Keratinocyte (primary cell): ENCODE measurements at regions not wholly inside any gene's neighbourhood (a gene's known extent, or its start where the extent isn't known, plus 50 kb on each side); places are given as distances from the start of the nearest gene placed in this dataset.

Experiments
- DNase-seq: peaks from one replicate; pipeline ENCODE4 v3.0.0-alpha.2; 2011; ENCODE audit warnings: low read depth, missing footprints, low spot score
- FAIRE-seq: peaks from 2 replicates; lab custom pipeline; 2011; peaks lifted over from hg19 to GRCh38; lab: Jason Lieb, UNC
- H2AFZ ChIP-seq: 2 replicates; pipeline ENCODE4 v1.6.0; 2012; ENCODE audit warnings: low read length, control low read depth, inconsistent platforms; ENCODE audit not compliant: control insufficient read depth
- H3K27ac ChIP-seq: 2 replicates; pipeline ENCODE4 v1.5.1; 2011; ENCODE audit warnings: low read length; ENCODE audit not compliant: control insufficient read depth, insufficient read depth
- H3K27me3 ChIP-seq: 3 replicates; pipeline ENCODE4 v1.6.0; 2011; ENCODE audit warnings: low read length; ENCODE audit not compliant: control insufficient read depth, insufficient read depth; ENCODE audit errors: extremely low read depth
- H3K36me3 ChIP-seq, 2 experiments: 2 replicates in 1 of 2; 3 replicates in 1 of 2; pipeline ENCODE4 v1.5.1; 2011; ENCODE audit warnings: low read length in 2 of 2, mild to moderate bottlenecking in 1 of 2; ENCODE audit not compliant: control insufficient read depth in 2 of 2, insufficient read depth in 2 of 2; ENCODE audit errors: extremely low read depth in 1 of 2
- H3K4me1 ChIP-seq: 3 replicates; pipeline ENCODE4 v1.5.1; 2011; ENCODE audit warnings: low read length; ENCODE audit not compliant: control insufficient read depth, insufficient read depth; ENCODE audit errors: extremely low read depth
- H3K4me2 ChIP-seq: 3 replicates; pipeline ENCODE4 v1.6.0; 2011; ENCODE audit warnings: low read depth, low read length; ENCODE audit not compliant: control insufficient read depth, insufficient read depth; ENCODE audit errors: extremely low read depth
- H3K4me3 ChIP-seq, 3 experiments: fragments of 200-600 bp in 1 of 3; sonication (generic) in 1 of 3; 2 replicates in 2 of 3; 3 replicates in 1 of 3; pipeline ENCODE4 v1.5.1; 2011 to 2016; ENCODE audit warnings: low read length in 3 of 3, mild to moderate bottlenecking in 3 of 3, control low read depth in 2 of 3, inconsistent platforms in 1 of 3, low read depth in 1 of 3, mixed read lengths in 1 of 3, mixed run types in 1 of 3, moderate library complexity in 1 of 3; ENCODE audit not compliant: control insufficient read depth in 2 of 3, insufficient read depth in 2 of 3; ENCODE audit errors: extremely low read depth in 1 of 3
- H3K79me2 ChIP-seq: 2 replicates; pipeline ENCODE4 v1.6.0; 2012; ENCODE audit warnings: low read length; ENCODE audit not compliant: control insufficient read depth, insufficient read depth
- H3K9ac ChIP-seq: 3 replicates; pipeline ENCODE4 v1.6.0; 2011; ENCODE audit warnings: low read length; ENCODE audit not compliant: control insufficient read depth, insufficient read depth; ENCODE audit errors: extremely low read depth
- H3K9me1 ChIP-seq: 3 replicates; pipeline ENCODE4 v1.6.0; 2011; ENCODE audit warnings: low read length; ENCODE audit not compliant: control insufficient read depth, insufficient read depth; ENCODE audit errors: extremely low read depth
- H3K9me3 ChIP-seq: 2 replicates; pipeline ENCODE4 v1.5.1; 2012; ENCODE audit warnings: low read depth, low read length; ENCODE audit not compliant: control insufficient read depth
- H4K20me1 ChIP-seq: 3 replicates; pipeline ENCODE4 v1.6.0; 2011; ENCODE audit warnings: low read length; ENCODE audit not compliant: control insufficient read depth, insufficient read depth; ENCODE audit errors: extremely low read depth
- CTCF ChIP-seq, 3 experiments: IDR thresholded peaks in 1 of 3; conservative IDR thresholded peaks in 1 of 3; optimal IDR thresholded peaks in 1 of 3; 2 replicates in 2 of 3; 3 replicates in 1 of 3; pipeline versions ENCODE3 to v1.5.1; 2011; ENCODE audit warnings: low read length in 3 of 3, mild to moderate bottlenecking in 3 of 3, moderate library complexity in 2 of 3, control low read depth in 1 of 3, inconsistent platforms in 1 of 3; ENCODE audit not compliant: insufficient read depth in 2 of 3; ENCODE audit errors: extremely low read depth in 1 of 3
- EZH2 ChIP-seq: IDR thresholded peaks from one replicate; pipeline ENCODE4 v1.6.1; 2012; ENCODE audit warnings: inconsistent platforms, mild to moderate bottlenecking, low read length, moderate library complexity
- dilution Hi-C: fragments of 300-500 bp; cut with MboI; formaldehyde crosslinking; loops from one replicate; pipeline ENCODE4 v1.7.0; 2020; ENCODE audit warnings: low sequenced_read_pairs; ENCODE audit not compliant: extremely low pct_ligation_motif_present

DNA sequence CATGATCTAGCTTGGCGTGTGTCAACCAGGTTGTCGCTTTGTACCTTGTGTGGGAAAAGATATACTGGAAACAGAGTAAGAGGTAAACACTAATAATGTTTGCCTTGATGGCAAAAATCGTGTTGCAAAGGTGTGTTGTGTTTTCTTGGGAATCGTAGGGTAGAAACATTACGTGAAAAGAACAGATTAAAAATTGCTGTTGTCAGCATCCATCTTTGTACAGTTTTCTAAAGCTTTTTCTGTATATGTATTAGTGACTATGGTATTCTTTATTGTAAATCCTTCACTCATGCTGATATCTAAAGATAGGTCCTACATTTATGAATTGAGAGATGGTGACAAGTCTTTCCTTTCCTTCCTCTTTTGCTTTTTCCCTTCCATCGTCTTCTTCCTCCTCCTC is 116.9 kb downstream of the RPS12 start:
- DNase-seq (no peak), FAIRE-seq (no peak)
- dilution Hi-C loops: no loop called here
- Histone ChIP-seq H3K9ac (no peak overlapping the region), H3K9me1 (no peaks in the 10 kb centered on the region), H3K4me2 (no peak overlapping the region), H3K36me3 (no peaks in the 10 kb centered on the region), H3K79me2 (no peaks in the 10 kb centered on the region), H3K4me3 (no peak overlapping the region), H4K20me1 (no peaks in the 10 kb centered on the region), H2AFZ (no peak overlapping the region), H3K9me3 (no peaks in the 10 kb centered on the region), H3K27ac (no peak overlapping the region), H3K4me1 (no peaks in the 10 kb centered on the region), H3K27me3 (no peaks in the 10 kb centered on the region)
- TF ChIP-seq EZH2: no peak
- no peak for TF ChIP-seq CTCF (optimal IDR thresholded peaks at IDR 0.05 in 1 of 3, IDR thresholded peaks at IDR 0.05 in 1 of 3, conservative IDR thresholded peaks at IDR 0.05 in 1 of 3; ENCODE audit: extremely low read depth in 1 of 3, insufficient read depth in 2 of 3, low read length in 3 of 3)

GRCh38 chr6:132931936-132932514 is 117.7 kb downstream of the RPS12 start:
- no peak overlapping the region for H3K27ac ChIP-seq
- no peaks in the 10 kb centered on the region for H3K79me2 ChIP-seq
- DNase-seq (no peak), FAIRE-seq (no peak)
- no peaks in the 10 kb centered on the region for H3K36me3 ChIP-seq
- H4K20me1 ChIP-seq: no peaks in the 10 kb centered on the region
- dilution Hi-C loops: no loop called here
- no peaks in the 10 kb centered on the region for H3K27me3 ChIP-seq
- H3K9me1 ChIP-seq: no peaks in the 10 kb centered on the region
- H3K4me1 ChIP-seq: no peaks in the 10 kb centered on the region
- TF ChIP-seq CTCF (optimal IDR thresholded peaks at IDR 0.05 in 1 of 3, IDR thresholded peaks at IDR 0.05 in 1 of 3, conservative IDR thresholded peaks at IDR 0.05 in 1 of 3; ENCODE audit: extremely low read depth in 1 of 3, insufficient read depth in 2 of 3, low read length in 3 of 3) (no peak), EZH2 (no peak)
- H3K9ac ChIP-seq: no peak overlapping the region
- no peak overlapping the region for H2AFZ ChIP-seq
- H3K4me3 ChIP-seq: no peak overlapping the region
- no peaks in the 10 kb centered on the region for H3K9me3 ChIP-seq
- H3K4me2 ChIP-seq: no peak overlapping the region
